K562 (cell line): ENCODE measurements at regions not wholly inside any gene's neighbourhood (a gene's known extent, or its start where the extent isn't known, plus 50 kb on each side); places are given as distances from the start of the nearest gene placed in this dataset.

Experiments
- ATAC-seq: fragments of 200-7000 bp; cut with Tn5 transposase; 3 replicates; pipeline ENCODE4 v1.9.1; 2020; ENCODE audit warnings: moderate library complexity
- BruUV-seq: library from RNA; stranded (reverse); fragments of 400-500 nt; replicated peaks from 2 replicates; lab custom pipeline; 2021; lab: Mats Ljungman, UMichigan
- CTCF ChIA-PET: fragments of 300-600 bp; formaldehyde crosslinking; extraction: SDS; loops from one replicate; lab custom pipeline; 2021; ENCODE audit warnings: low intra/inter-chr PET ratio; lab: Yijun Ruan, JAX
- POLR2A ChIA-PET: fragments of 300-600, 350-650 bp; sonication (Branson Sonifier 250); formaldehyde crosslinking; extraction: SDS; loops from one replicate; lab custom pipeline; 2021; ENCODE audit warnings: antibody characterized with exemption, inconsistent platforms; lab: Yijun Ruan, JAX
- DNase-seq, 4 experiments: peaks; one replicate each; pipeline versions ENCODE4 v3.0.0 to v3.0.0-alpha.2; 2011 to 2018; ENCODE audit warnings: low spot score in 3 of 4, mixed read lengths in 3 of 4; ENCODE audit errors: extremely low read depth in 1 of 4
- FAIRE-seq: peaks from 2 replicates; lab custom pipeline; 2011; peaks lifted over from hg19 to GRCh38; lab: Jason Lieb, UNC
- H2AFZ ChIP-seq: 2 replicates; pipeline ENCODE4 v1.6.0; 2011; ENCODE audit warnings: low read depth, low read length, control low read depth, inconsistent platforms
- H3K27ac ChIP-seq: fragments of 200-600 bp; 3 replicates; pipeline ENCODE4 v1.8.0; 2011; ENCODE audit warnings: low read depth, mild to moderate bottlenecking, control low read depth, inconsistent platforms, low read length, moderate library complexity, mixed read lengths; ENCODE audit errors: extremely low read depth
- H3K27me3 ChIP-seq, 2 experiments: fragments of 300-600 bp in 1 of 2; 2 replicates in 1 of 2; 3 replicates in 1 of 2; pipeline versions ENCODE4 v1.6.0 to v1.8.0; 2011; ENCODE audit warnings: inconsistent platforms in 2 of 2, low read length in 2 of 2, mild to moderate bottlenecking in 1 of 2, mixed read lengths in 1 of 2, moderate library complexity in 1 of 2; ENCODE audit not compliant: control insufficient read depth in 2 of 2, insufficient read depth in 2 of 2
- H3K36me3 ChIP-seq: fragments of 300-600 bp; 3 replicates; pipeline ENCODE4 v1.8.0; 2011; ENCODE audit warnings: mild to moderate bottlenecking, low read length, inconsistent platforms; ENCODE audit not compliant: control insufficient read depth, insufficient read depth
- H3K4me1 ChIP-seq, 2 experiments: fragments of 200-600 bp in 1 of 2; replicated peaks in 1 of 2; 2 replicates in 1 of 2; 3 replicates in 1 of 2; pipeline versions ENCODE4 v1.5.1 to v1.8.0; 2011; ENCODE audit warnings: inconsistent platforms in 2 of 2, low read length in 2 of 2, mild to moderate bottlenecking in 1 of 2, mixed read lengths in 1 of 2, moderate library complexity in 1 of 2; ENCODE audit not compliant: control insufficient read depth in 2 of 2, insufficient read depth in 2 of 2
- H3K4me2 ChIP-seq: 2 replicates; pipeline ENCODE4 v1.6.1; 2011; ENCODE audit warnings: low read length, control low read depth, inconsistent platforms, mixed read lengths; ENCODE audit not compliant: insufficient read depth
- H3K4me3 ChIP-seq: fragments of 200-600 bp; sonication (generic), shearing (Covaris generic); 2 replicates; pipeline ENCODE4 v1.5.1; 2016; ENCODE audit warnings: control low read depth, inconsistent platforms
- H3K79me2 ChIP-seq: fragments of 200-600 bp; 3 replicates; pipeline ENCODE4 v1.8.0; 2011; ENCODE audit warnings: low read length, inconsistent platforms; ENCODE audit not compliant: control insufficient read depth, insufficient read depth
- H3K9ac ChIP-seq, 2 experiments: 2 replicates each; pipeline versions ENCODE4 v1.6.0 to v1.6.1; 2011; ENCODE audit warnings: low read depth in 2 of 2, low read length in 2 of 2, control low read depth in 1 of 2, inconsistent platforms in 1 of 2, mild to moderate bottlenecking in 1 of 2, mixed read lengths in 1 of 2; ENCODE audit not compliant: insufficient read depth in 1 of 2
- H3K9me1 ChIP-seq: one replicate; pipeline ENCODE4 v1.6.0; 2011; ENCODE audit warnings: inconsistent platforms, mild to moderate bottlenecking, low read length, moderate library complexity; ENCODE audit not compliant: control insufficient read depth, insufficient read depth
- H3K9me3 ChIP-seq: replicated peaks from 2 replicates; pipeline ENCODE4 v1.5.1; 2011; ENCODE audit warnings: low read depth, low read length, inconsistent platforms; ENCODE audit not compliant: control insufficient read depth, insufficient read depth
- H4K20me1 ChIP-seq: replicated peaks from 2 replicates; pipeline ENCODE4 v1.6.1; 2011; ENCODE audit warnings: low read length, inconsistent platforms, mixed read lengths; ENCODE audit not compliant: control insufficient read depth, insufficient read depth
- ATF1 ChIP-seq, 2 experiments: fragments of 450-650 bp in 1 of 2; IDR thresholded peaks; 2 replicates each; pipeline ENCODE4 v1.6.1; 2016; ENCODE audit warnings: missing compliant biosample characterization in 1 of 2, missing genetic modification characterization in 1 of 2
- BRD4 ChIP-seq: fragments of 200-600 bp; sonication (generic); IDR thresholded peaks from 2 replicates; pipeline ENCODE4 v1.6.1; 2017; ENCODE audit warnings: inconsistent platforms
- BRF1 ChIP-seq: IDR thresholded peaks from 3 replicates; pipeline ENCODE4 v1.6.1; 2011; ENCODE audit warnings: borderline replicate concordance, mild to moderate bottlenecking; ENCODE audit not compliant: insufficient read length; ENCODE audit errors: extremely low read depth
- CLOCK ChIP-seq: fragments of 250-450 bp; sonication (Bioruptor Pico); IDR thresholded peaks from 2 replicates; pipeline ENCODE4 v1.4.0; 2020; ENCODE audit warnings: mild to moderate bottlenecking, moderate library complexity, borderline replicate concordance
- GTF2A2 ChIP-seq: IDR thresholded peaks from 2 replicates; pipeline ENCODE4 v1.6.1; 2016; ENCODE audit warnings: mild to moderate bottlenecking, missing genetic modification characterization, missing compliant biosample characterization
- MEF2A ChIP-seq: IDR thresholded peaks from 2 replicates; pipeline ENCODE4 v1.6.1; 2011; ENCODE audit warnings: low read depth, mild to moderate bottlenecking, low read length, moderate library complexity; ENCODE audit not compliant: control insufficient read depth
- NCOA1 ChIP-seq: fragments of 450-650 bp; IDR thresholded peaks from 2 replicates; pipeline ENCODE4 v1.6.1; 2016; ENCODE audit warnings: low read depth
- NEUROD1 ChIP-seq: fragments of 150-350 bp; IDR thresholded peaks from 2 replicates; pipeline ENCODE4 v1.6.1; 2014; ENCODE audit warnings: borderline replicate concordance, low read length, low read depth; ENCODE audit not compliant: partially characterized antibody
- NUFIP1 ChIP-seq: fragments of 450-650 bp; IDR thresholded peaks from 2 replicates; pipeline ENCODE4 v1.6.1; 2018; ENCODE audit not compliant: partially characterized antibody
- RBM25 ChIP-seq: fragments of 200-400 bp; formaldehyde crosslinking; IDR thresholded peaks from 2 replicates; pipeline ENCODE4 v1.6.1; 2018; ENCODE audit warnings: low read length, low read depth, moderate library complexity; ENCODE audit not compliant: severe bottlenecking
- TAF7 ChIP-seq: fragments of 450-650 bp; IDR thresholded peaks from 2 replicates; pipeline ENCODE4 v1.6.1; 2016; ENCODE audit warnings: missing genetic modification characterization, missing compliant biosample characterization
- YBX1 ChIP-seq: fragments of 450-650 bp; IDR thresholded peaks from 2 replicates; pipeline ENCODE4 v1.7.1; 2016; ENCODE audit warnings: mild to moderate bottlenecking
- ZFP91 ChIP-seq: sonication (generic); formaldehyde crosslinking; IDR thresholded peaks from 2 replicates; pipeline ENCODE4 v1.8.0; 2022; ENCODE audit warnings: mild to moderate bottlenecking, missing genetic modification reagents
- ZKSCAN3 ChIP-seq: fragments of 250-450 bp; sonication (Bioruptor Pico); IDR thresholded peaks from 2 replicates; pipeline ENCODE4 v1.4.0; 2020
- WGBS: fragments of 100-300 bp; shearing (Covaris generic); methylation state at CpG from one replicate; pipeline ENCODE4 v1.1.6; 2016; ENCODE audit warnings: low coverage, mixed read lengths; ENCODE audit not compliant: insufficient coverage; ENCODE audit errors: missing lambda C conversion rate; 5-methylcytosine and 5-hydroxymethylcytosine counted together
- in situ Hi-C: fragments of 300-500 bp; cut with MboI; formaldehyde crosslinking; loops from 4 replicates; pipeline ENCODE4 v1.15.0; 2018; ENCODE audit warnings: inconsistent platforms, mixed read lengths
- intact Hi-C: fragments of 100-400 bp; cut with micrococcal nuclease; formaldehyde crosslinking; loops from 2 replicates; pipeline ENCODE4 v1.14.2; 2022
- TF ChIP-seq, protein P1 (sequence below), 2 experiments: fragments of 150-350 bp in 1 of 2; IDR thresholded peaks; 2 replicates each; pipeline ENCODE4 v1.6.1; 2012 to 2016; ENCODE audit warnings: low read depth in 2 of 2, low read length in 2 of 2, mild to moderate bottlenecking in 1 of 2, moderate library complexity in 1 of 2

DNA sequence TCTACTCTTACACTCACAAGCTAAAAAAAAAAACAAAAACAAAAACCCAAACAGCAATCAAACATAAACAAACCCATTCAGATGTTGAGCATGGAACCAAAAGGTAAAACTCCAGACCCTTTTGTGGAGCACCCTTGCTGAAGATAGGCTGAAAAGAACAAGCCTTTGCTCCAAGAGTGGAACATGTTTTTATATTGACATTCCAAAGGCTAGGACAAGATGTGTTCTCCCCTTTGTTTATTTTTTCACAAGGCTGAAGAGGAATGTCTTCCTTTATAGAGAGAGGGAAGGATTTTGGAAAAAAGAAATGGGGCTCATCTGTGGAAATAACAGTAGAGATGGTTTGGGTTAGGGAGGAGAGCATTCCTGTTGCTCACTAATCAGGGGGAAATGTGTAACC is 87.2 kb upstream of the ELMO1 start (continued):
- TF ChIP-seq, protein P1, sequence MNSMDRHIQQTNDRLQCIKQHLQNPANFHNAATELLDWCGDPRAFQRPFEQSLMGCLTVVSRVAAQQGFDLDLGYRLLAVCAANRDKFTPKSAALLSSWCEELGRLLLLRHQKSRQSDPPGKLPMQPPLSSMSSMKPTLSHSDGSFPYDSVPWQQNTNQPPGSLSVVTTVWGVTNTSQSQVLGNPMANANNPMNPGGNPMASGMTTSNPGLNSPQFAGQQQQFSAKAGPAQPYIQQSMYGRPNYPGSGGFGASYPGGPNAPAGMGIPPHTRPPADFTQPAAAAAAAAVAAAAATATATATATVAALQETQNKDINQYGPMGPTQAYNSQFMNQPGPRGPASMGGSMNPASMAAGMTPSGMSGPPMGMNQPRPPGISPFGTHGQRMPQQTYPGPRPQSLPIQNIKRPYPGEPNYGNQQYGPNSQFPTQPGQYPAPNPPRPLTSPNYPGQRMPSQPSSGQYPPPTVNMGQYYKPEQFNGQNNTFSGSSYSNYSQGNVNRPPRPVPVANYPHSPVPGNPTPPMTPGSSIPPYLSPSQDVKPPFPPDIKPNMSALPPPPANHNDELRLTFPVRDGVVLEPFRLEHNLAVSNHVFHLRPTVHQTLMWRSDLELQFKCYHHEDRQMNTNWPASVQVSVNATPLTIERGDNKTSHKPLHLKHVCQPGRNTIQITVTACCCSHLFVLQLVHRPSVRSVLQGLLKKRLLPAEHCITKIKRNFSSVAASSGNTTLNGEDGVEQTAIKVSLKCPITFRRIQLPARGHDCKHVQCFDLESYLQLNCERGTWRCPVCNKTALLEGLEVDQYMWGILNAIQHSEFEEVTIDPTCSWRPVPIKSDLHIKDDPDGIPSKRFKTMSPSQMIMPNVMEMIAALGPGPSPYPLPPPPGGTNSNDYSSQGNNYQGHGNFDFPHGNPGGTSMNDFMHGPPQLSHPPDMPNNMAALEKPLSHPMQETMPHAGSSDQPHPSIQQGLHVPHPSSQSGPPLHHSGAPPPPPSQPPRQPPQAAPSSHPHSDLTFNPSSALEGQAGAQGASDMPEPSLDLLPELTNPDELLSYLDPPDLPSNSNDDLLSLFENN (IDR thresholded peaks at IDR 0.05; ENCODE audit: low read depth in 2 of 2, low read length in 2 of 2): no peak
- no peak for TF ChIP-seq GTF2A2 (tag)
- no peak for TF ChIP-seq BRD4
- no peak for TF ChIP-seq NEUROD1
- TF ChIP-seq, all 486 proteins: peak for 0

DNA sequence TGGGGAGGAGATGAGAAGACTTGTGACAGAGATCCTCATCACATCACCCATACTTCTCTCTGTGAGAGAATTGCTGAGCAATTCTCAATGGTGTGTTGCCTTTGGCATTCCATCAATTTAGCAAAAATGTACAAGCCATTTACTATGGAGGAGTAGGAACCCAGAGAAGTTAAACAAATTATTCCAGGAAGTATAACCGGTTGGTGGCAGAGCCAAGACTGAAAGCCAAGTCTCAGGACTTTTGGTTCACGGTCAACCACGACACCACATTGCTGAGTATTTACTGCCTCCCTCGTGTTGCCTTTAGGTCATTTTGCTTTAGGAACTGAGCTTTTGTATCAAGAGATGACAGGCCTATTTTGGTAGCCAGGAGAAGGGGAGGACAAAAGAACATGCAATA is 88.0 kb upstream of the ELMO1 start:
- Histone ChIP-seq H3K27me3 (no peaks in the 10 kb centered on the region), H3K4me3 (no peak overlapping the region), H3K9me3 (no peaks in the 10 kb centered on the region), H4K20me1 (no peaks in the 10 kb centered on the region), H2AFZ (no peak overlapping the region), H3K9me1 (no peaks in the 10 kb centered on the region), H3K27ac (no peak overlapping the region), H3K36me3 (no peaks in the 10 kb centered on the region), H3K79me2 (no peaks in the 10 kb centered on the region), H3K4me1 (no peaks in the 10 kb centered on the region), H3K9ac (no peak overlapping the region), H3K4me2 (no peak overlapping the region)
- BruUV-seq: no TSS peak
- intact Hi-C loops (no loop called here), in situ Hi-C loops (no loop called here)
- ChIA-PET CTCF (no interaction called here), POLR2A (no interaction called here)
- 0% methylated on average over 4 of the region's 4 CpGs for WGBS
- no peak for ATAC-seq
- FAIRE-seq: no peak
- no peak for DNase-seq
- TF ChIP-seq CLOCK (no peak), NUFIP1 (no peak), ATF1 (CRISPR knock-in tag; IDR thresholded peaks at IDR 0.05) (no peak), ATF1 (tag; IDR thresholded peaks at IDR 0.05) (no peak), ZFP91 (no peak), NCOA1 (no peak), RBM25 (no peak), ZKSCAN3 (CRISPR knock-in tag) (no peak), TAF7 (no peak), BRF1 (no peak), MEF2A (no peak), YBX1 (no peak)
